ENCODE measurements at regions not wholly inside any gene's neighbourhood (a gene's known extent, or its start where the extent isn't known, plus 50 kb on each side); places are given as distances from the start of the nearest gene placed in this dataset.

DNA sequence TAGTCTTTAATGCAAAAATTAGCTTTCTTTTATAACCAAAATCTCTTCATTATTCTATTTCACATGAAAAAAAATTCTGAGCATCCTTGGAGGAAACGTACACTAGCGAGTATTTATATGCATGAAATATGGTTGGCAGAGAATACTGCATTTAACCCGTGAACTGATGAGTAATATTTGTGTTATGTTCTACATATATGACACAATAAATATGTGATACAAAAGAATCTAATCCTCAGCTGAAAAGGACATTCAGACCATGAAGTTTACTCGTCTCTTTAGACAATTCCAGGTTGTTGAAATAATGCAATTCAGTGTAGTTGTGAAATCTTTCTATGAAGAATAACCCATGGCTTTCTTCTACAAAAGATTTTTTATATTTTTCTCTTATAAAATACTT lies 524.8 kb upstream of the MAN1A1 start:
- no peak overlapping the region for H2BK20ac ChIP-seq (ENCODE audit: low read depth, low read length, poor library complexity, severe bottlenecking)
- H3K4me1 Mint-ChIP-seq, result no peaks in the 10 kb centered on the region
- H3K36me3 Mint-ChIP-seq (ENCODE audit: insufficient read depth in 1 of 3, low read depth in 3 of 3), result no peaks in the 10 kb centered on the region
- no peak overlapping the region for H2AK5ac ChIP-seq (ENCODE audit: insufficient read length, low read length)
- H3K27ac Mint-ChIP-seq, result no peak overlapping the region
- H3K4ac ChIP-seq (ENCODE audit: low read depth, low read length), result no peak overlapping the region
- H3K4me2 ChIP-seq (ENCODE audit: insufficient read depth, insufficient read length, low read length), result no peak overlapping the region
- H2BK5ac ChIP-seq (ENCODE audit: insufficient read length, low read length), result no peak overlapping the region
- no peak overlapping the region for H3K56ac ChIP-seq (ENCODE audit: insufficient read length, low read depth, low read length)
- H3K18ac ChIP-seq (ENCODE audit: insufficient read length, low read depth, low read length), result no peak overlapping the region
- H3K23me2 ChIP-seq (ENCODE audit: insufficient read length, low read depth, low read length, poor library complexity, severe bottlenecking), result no peaks in the 10 kb centered on the region
- no peak overlapping the region for H4K8ac ChIP-seq (replicated peaks; ENCODE audit: insufficient read length, low read depth, low read length)
- H2BK120ac ChIP-seq (ENCODE audit: low read depth, low read length, poor library complexity, severe bottlenecking), result no peak overlapping the region
- H3K9me3 Mint-ChIP-seq, result no peaks in the 10 kb centered on the region
- H3K14ac ChIP-seq (ENCODE audit: insufficient read depth, low read length), result no peak overlapping the region
- H2BK12ac ChIP-seq (ENCODE audit: insufficient read length, low read depth, low read length), result no peak overlapping the region
- no peak overlapping the region for H4K5ac ChIP-seq (ENCODE audit: insufficient read length, low read depth, low read length)
- no peak overlapping the region for H4K91ac ChIP-seq (ENCODE audit: insufficient read length, low read depth, low read length)
- no peaks in the 10 kb centered on the region for H3K79me1 ChIP-seq (ENCODE audit: insufficient read depth, low read depth, low read length, poor library complexity, severe bottlenecking)
- H2BK15ac ChIP-seq (ENCODE audit: low read depth, low read length), result no peak overlapping the region
- H3K4me1 ChIP-seq (ENCODE audit: insufficient read depth, low read length), result no peaks in the 10 kb centered on the region
- no peaks in the 10 kb centered on the region for H3K79me2 ChIP-seq (ENCODE audit: insufficient read depth, low read length)
- H3K9me3 ChIP-seq (ENCODE audit: control insufficient read depth, low read depth, low read length), result no peaks in the 10 kb centered on the region
- DNase-seq, result no peak
- no peak overlapping the region for H3K27ac ChIP-seq (ENCODE audit: insufficient read length, low read depth, low read length)
- H3K9ac ChIP-seq (ENCODE audit: extremely low read depth, insufficient read length, low read length), result no peak overlapping the region
- TF ChIP-seq CTCF (conservative IDR thresholded peaks at IDR 0.05), result no peak
- H3K27me3 ChIP-seq (ENCODE audit: insufficient read depth, low read length), result no peaks in the 10 kb centered on the region
- H4K20me1 ChIP-seq (ENCODE audit: control insufficient read depth, insufficient read depth, insufficient read length), result no peaks in the 10 kb centered on the region
- H3K23ac ChIP-seq (ENCODE audit: insufficient read length, low read depth, low read length), result no peak overlapping the region
- WGBS (ENCODE audit: extremely low coverage, insufficient read length, low lambda C conversion rate), result no CpG with 5 or more reads among the region's 4 CpGs
- H3K4me3 Mint-ChIP-seq, result no peak overlapping the region
- no peak overlapping the region for H3T11ph ChIP-seq (ENCODE audit: low read length)
- no peak overlapping the region for H2AFZ ChIP-seq (ENCODE audit: low read length)
- H3K27me3 Mint-ChIP-seq (ENCODE audit: low read depth), result no peaks in the 10 kb centered on the region

All from H9 (cell line).